K562 (cell line): ENCODE measurements at regions not wholly inside any gene's neighbourhood (a gene's known extent, or its start where the extent isn't known, plus 50 kb on each side); places are given as distances from the start of the nearest gene placed in this dataset.

Experiments used
- ATAC-seq: fragments of 200-7000 bp; cut with Tn5 transposase; 3 replicates; pipeline ENCODE4 v1.9.1; 2020; ENCODE audit warnings: moderate library complexity
- BruUV-seq: library from RNA; stranded (reverse); fragments of 400-500 nt; replicated peaks from 2 replicates; lab custom pipeline; 2021; lab: Mats Ljungman, UMichigan
- CTCF ChIA-PET: fragments of 300-600 bp; formaldehyde crosslinking; extraction: SDS; loops from one replicate; lab custom pipeline; 2021; ENCODE audit warnings: low intra/inter-chr PET ratio; lab: Yijun Ruan, JAX
- POLR2A ChIA-PET: fragments of 300-600, 350-650 bp; sonication (Branson Sonifier 250); formaldehyde crosslinking; extraction: SDS; loops from one replicate; lab custom pipeline; 2021; ENCODE audit warnings: antibody characterized with exemption, inconsistent platforms; lab: Yijun Ruan, JAX
- DNase-seq, 4 experiments: peaks; one replicate each; pipeline versions ENCODE4 v3.0.0 to v3.0.0-alpha.2; 2011 to 2018; ENCODE audit warnings: low spot score in 3 of 4, mixed read lengths in 3 of 4; ENCODE audit errors: extremely low read depth in 1 of 4
- FAIRE-seq: peaks from 2 replicates; lab custom pipeline; 2011; peaks lifted over from hg19 to GRCh38; lab: Jason Lieb, UNC
- H2AFZ ChIP-seq: 2 replicates; pipeline ENCODE4 v1.6.0; 2011; ENCODE audit warnings: low read depth, low read length, control low read depth, inconsistent platforms
- H3K27ac ChIP-seq: fragments of 200-600 bp; 3 replicates; pipeline ENCODE4 v1.8.0; 2011; ENCODE audit warnings: low read depth, mild to moderate bottlenecking, control low read depth, inconsistent platforms, low read length, moderate library complexity, mixed read lengths; ENCODE audit errors: extremely low read depth
- H3K27me3 ChIP-seq, 2 experiments: fragments of 300-600 bp in 1 of 2; 2 replicates in 1 of 2; 3 replicates in 1 of 2; pipeline versions ENCODE4 v1.6.0 to v1.8.0; 2011; ENCODE audit warnings: inconsistent platforms in 2 of 2, low read length in 2 of 2, mild to moderate bottlenecking in 1 of 2, mixed read lengths in 1 of 2, moderate library complexity in 1 of 2; ENCODE audit not compliant: control insufficient read depth in 2 of 2, insufficient read depth in 2 of 2
- H3K36me3 ChIP-seq: fragments of 300-600 bp; 3 replicates; pipeline ENCODE4 v1.8.0; 2011; ENCODE audit warnings: mild to moderate bottlenecking, low read length, inconsistent platforms; ENCODE audit not compliant: control insufficient read depth, insufficient read depth
- H3K4me1 ChIP-seq, 2 experiments: fragments of 200-600 bp in 1 of 2; replicated peaks in 1 of 2; 2 replicates in 1 of 2; 3 replicates in 1 of 2; pipeline versions ENCODE4 v1.5.1 to v1.8.0; 2011; ENCODE audit warnings: inconsistent platforms in 2 of 2, low read length in 2 of 2, mild to moderate bottlenecking in 1 of 2, mixed read lengths in 1 of 2, moderate library complexity in 1 of 2; ENCODE audit not compliant: control insufficient read depth in 2 of 2, insufficient read depth in 2 of 2
- H3K4me2 ChIP-seq: 2 replicates; pipeline ENCODE4 v1.6.1; 2011; ENCODE audit warnings: low read length, control low read depth, inconsistent platforms, mixed read lengths; ENCODE audit not compliant: insufficient read depth
- H3K4me3 ChIP-seq: fragments of 200-600 bp; sonication (generic), shearing (Covaris generic); 2 replicates; pipeline ENCODE4 v1.5.1; 2016; ENCODE audit warnings: control low read depth, inconsistent platforms
- H3K79me2 ChIP-seq: fragments of 200-600 bp; 3 replicates; pipeline ENCODE4 v1.8.0; 2011; ENCODE audit warnings: low read length, inconsistent platforms; ENCODE audit not compliant: control insufficient read depth, insufficient read depth
- H3K9ac ChIP-seq, 2 experiments: 2 replicates each; pipeline versions ENCODE4 v1.6.0 to v1.6.1; 2011; ENCODE audit warnings: low read depth in 2 of 2, low read length in 2 of 2, control low read depth in 1 of 2, inconsistent platforms in 1 of 2, mild to moderate bottlenecking in 1 of 2, mixed read lengths in 1 of 2; ENCODE audit not compliant: insufficient read depth in 1 of 2
- H3K9me1 ChIP-seq: one replicate; pipeline ENCODE4 v1.6.0; 2011; ENCODE audit warnings: inconsistent platforms, mild to moderate bottlenecking, low read length, moderate library complexity; ENCODE audit not compliant: control insufficient read depth, insufficient read depth
- H3K9me3 ChIP-seq: replicated peaks from 2 replicates; pipeline ENCODE4 v1.5.1; 2011; ENCODE audit warnings: low read depth, low read length, inconsistent platforms; ENCODE audit not compliant: control insufficient read depth, insufficient read depth
- H4K20me1 ChIP-seq: replicated peaks from 2 replicates; pipeline ENCODE4 v1.6.1; 2011; ENCODE audit warnings: low read length, inconsistent platforms, mixed read lengths; ENCODE audit not compliant: control insufficient read depth, insufficient read depth
- CLOCK ChIP-seq: fragments of 250-450 bp; sonication (Bioruptor Pico); IDR thresholded peaks from 2 replicates; pipeline ENCODE4 v1.4.0; 2020; ENCODE audit warnings: mild to moderate bottlenecking, moderate library complexity, borderline replicate concordance
- DNMT1 ChIP-seq: fragments of 450-650 bp; IDR thresholded peaks from 2 replicates; pipeline ENCODE4 v1.6.1; 2016; ENCODE audit warnings: antibody characterized with exemption, mild to moderate bottlenecking
- EGR1 ChIP-seq: fragments of 450-650 bp; conservative IDR thresholded peaks from 2 replicates; pipeline ENCODE4 v1.6.1; 2017; ENCODE audit warnings: mild to moderate bottlenecking
- EHMT2 ChIP-seq: fragments of 450-650 bp; IDR thresholded peaks from 2 replicates; pipeline ENCODE4 v1.6.1; 2018; ENCODE audit warnings: antibody characterized with exemption
- EZH2 ChIP-seq: IDR thresholded peaks from 2 replicates; pipeline ENCODE4 v1.6.1; 2012; ENCODE audit warnings: low read depth, mild to moderate bottlenecking, inconsistent platforms, low read length, borderline replicate concordance
- GMEB1 ChIP-seq: fragments of 250-450 bp; sonication (Bioruptor Pico); IDR thresholded peaks from 2 replicates; pipeline ENCODE4 v1.4.0; 2020; ENCODE audit warnings: mild to moderate bottlenecking
- MNT ChIP-seq, 2 experiments: fragments of 450-650 bp; conservative IDR thresholded peaks; 2 replicates each; pipeline ENCODE4 v1.6.1; 2017; ENCODE audit warnings: mild to moderate bottlenecking in 2 of 2, moderate library complexity in 2 of 2
- RB1 ChIP-seq: fragments of 450-650 bp; IDR thresholded peaks from 2 replicates; pipeline ENCODE4 v1.6.1; 2017; ENCODE audit warnings: low read depth, mild to moderate bottlenecking
- RUNX1 ChIP-seq: sonication (generic); IDR thresholded peaks from 2 replicates; pipeline ENCODE4 v1.6.1; 2016; ENCODE audit warnings: antibody characterized with exemption, low read depth
- WHSC1 ChIP-seq: IDR thresholded peaks from one replicate; pipeline ENCODE4 v1.6.1; 2012; ENCODE audit warnings: low read length, control low read depth, inconsistent platforms
- XRCC5 ChIP-seq: fragments of 200-400 bp; formaldehyde crosslinking; IDR thresholded peaks from 2 replicates; pipeline ENCODE4 v1.6.1; 2017; ENCODE audit warnings: low read depth, mild to moderate bottlenecking, low read length
- ZSCAN32 ChIP-seq: fragments of 450-650 bp; formaldehyde crosslinking; IDR thresholded peaks from 2 replicates; pipeline ENCODE4 v1.4.0; 2020; ENCODE audit warnings: mild to moderate bottlenecking, moderate library complexity
- WGBS: fragments of 100-300 bp; shearing (Covaris generic); methylation state at CpG from one replicate; pipeline ENCODE4 v1.1.6; 2016; ENCODE audit warnings: low coverage, mixed read lengths; ENCODE audit not compliant: insufficient coverage; ENCODE audit errors: missing lambda C conversion rate; 5-methylcytosine and 5-hydroxymethylcytosine counted together
- in situ Hi-C: fragments of 300-500 bp; cut with MboI; formaldehyde crosslinking; loops from 4 replicates; pipeline ENCODE4 v1.15.0; 2018; ENCODE audit warnings: inconsistent platforms, mixed read lengths
- intact Hi-C: fragments of 100-400 bp; cut with micrococcal nuclease; formaldehyde crosslinking; loops from 2 replicates; pipeline ENCODE4 v1.14.2; 2022
- TF ChIP-seq, protein P1 (sequence below), 3 experiments: fragments of 200-800 bp in 1 of 3; sonication (Bioruptor generic) in 1 of 3; sonication (generic) in 1 of 3; formaldehyde crosslinking in 1 of 3; IDR thresholded peaks; 2 replicates each; pipeline versions ENCODE4 v1.6.1 to v1.8.0; 2016 to 2022; ENCODE audit warnings: mild to moderate bottlenecking in 2 of 3, missing compliant biosample characterization in 2 of 3, missing genetic modification characterization in 2 of 3, missing genetic modification reagents in 1 of 3
- TF ChIP-seq, protein P2 (sequence below), 2 experiments: fragments of 450-650 bp in 1 of 2; sonication (generic) in 1 of 2; formaldehyde crosslinking; conservative IDR thresholded peaks; 2 replicates each; pipeline versions ENCODE4 v1.4.0 to v1.8.1; 2020 to 2022; ENCODE audit warnings: mild to moderate bottlenecking in 1 of 2, missing genetic modification reagents in 1 of 2

GRCh38 chr2:203599509-203599908 lies 64.4 kb upstream of the RAPH1 start:
- CTCF ChIA-PET = no interaction called here
- Histone ChIP-seq H3K4me2 (no peak overlapping the region), H3K27ac (no peak overlapping the region), H3K36me3 (no peaks in the 10 kb centered on the region), H3K9ac (no peak overlapping the region), H3K27me3 (peaks cover 0 to 5% of the 10 kb centered on the region in 2 experiments; a peak in 2 of 5 replicates), H3K9me1 (no peaks in the 10 kb centered on the region), H3K4me1 (no peaks in the 10 kb centered on the region), H3K4me3 (no peak overlapping the region), H2AFZ (no peak overlapping the region), H3K79me2 (no peaks in the 10 kb centered on the region), H3K9me3 (no peaks in the 10 kb centered on the region), H4K20me1 (no peaks in the 10 kb centered on the region)
- DNase-seq (no peak), FAIRE-seq (no peak), ATAC-seq (no peak)
- in situ Hi-C loops (no loop called here), intact Hi-C loops (no loop called here)
- WGBS = 0% methylated on average over 4 of the region's 4 CpGs
- no peak for TF ChIP-seq DNMT1
- TF ChIP-seq RUNX1 = no peak
- TF ChIP-seq XRCC5 = no peak
- TF ChIP-seq, protein P1, sequence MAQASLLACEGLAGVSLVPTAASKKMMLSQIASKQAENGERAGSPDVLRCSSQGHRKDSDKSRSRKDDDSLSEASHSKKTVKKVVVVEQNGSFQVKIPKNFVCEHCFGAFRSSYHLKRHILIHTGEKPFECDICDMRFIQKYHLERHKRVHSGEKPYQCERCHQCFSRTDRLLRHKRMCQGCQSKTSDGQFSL (CRISPR knock-in tag; IDR thresholded peaks at IDR 0.05) = no peak
- TF ChIP-seq, protein P1 (tag; IDR thresholded peaks at IDR 0.05) = no peak
- no peak for TF ChIP-seq RB1
- TF ChIP-seq EGR1 = no peak
- TF ChIP-seq ZSCAN32 (CRISPR knock-in tag) = no peak
- TF ChIP-seq WHSC1 = no peak
- TF ChIP-seq MNT (conservative IDR thresholded peaks at IDR 0.05) = no peak
- TF ChIP-seq EZH2 = no peak
- TF ChIP-seq GMEB1 (CRISPR knock-in tag) = no peak
- TF ChIP-seq EHMT2 = no peak
- TF ChIP-seq CLOCK (CRISPR knock-in tag) = no peak
- TF ChIP-seq, protein P2, sequence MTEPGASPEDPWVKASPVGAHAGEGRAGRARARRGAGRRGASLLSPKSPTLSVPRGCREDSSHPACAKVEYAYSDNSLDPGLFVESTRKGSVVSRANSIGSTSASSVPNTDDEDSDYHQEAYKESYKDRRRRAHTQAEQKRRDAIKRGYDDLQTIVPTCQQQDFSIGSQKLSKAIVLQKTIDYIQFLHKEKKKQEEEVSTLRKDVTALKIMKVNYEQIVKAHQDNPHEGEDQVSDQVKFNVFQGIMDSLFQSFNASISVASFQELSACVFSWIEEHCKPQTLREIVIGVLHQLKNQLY (CRISPR knock-in tag; conservative IDR thresholded peaks at IDR 0.05) = no peak
- BruUV-seq = no TSS peak
- POLR2A ChIA-PET = no interaction called here
